DMS 273 (cell line): ENCODE measurements at regions not wholly inside any gene's neighbourhood (a gene's known extent, or its start where the extent isn't known, plus 50 kb on each side); places are given as distances from the start of the nearest gene placed in this dataset.

Source experiments
- DNase-seq: peaks from one replicate; lab custom pipeline; 2025; ENCODE audit not compliant: unreplicated experiment; lab: John Stamatoyannopoulos, UW

GRCh38 chr6:19127081-19127480 lies 710.1 kb upstream of the ID4 start:
- no peak for DNase-seq

- no peak for DNase-seq
These were observed 708.5 kb upstream of the ID4 start for GRCh38 chr6:19128701-19129100.

- DNase-seq, result no peak
These were observed 701.5 kb upstream of the ID4 start for GRCh38 chr6:19135706-19136105.

GRCh38 chr6:19137505-19137904 lies 699.7 kb upstream of the ID4 start:
- no peak for DNase-seq

- no peak for DNase-seq
These were observed 694.9 kb upstream of the ID4 start for GRCh38 chr6:19142275-19142674.

GRCh38 chr6:19150307-19150706 lies 686.9 kb upstream of the ID4 start:
- no peak for DNase-seq

- DNase-seq, result no peak
These were observed 683.7 kb upstream of the ID4 start for GRCh38 chr6:19153270-19153980.

GRCh38 chr6:19153981-19154295 lies 683.2 kb upstream of the ID4 start:
- DNase-seq, result no peak

- no peak for DNase-seq
These were observed 680.7 kb upstream of the ID4 start for GRCh38 chr6:19156443-19156842.

- DNase-seq, result no peak
These were observed 679.7 kb upstream of the ID4 start for GRCh38 chr6:19157486-19157885.

- DNase-seq, result no peak
These were observed 678.6 kb upstream of the ID4 start for GRCh38 chr6:19158586-19158985.

GRCh38 chr6:19159089-19159488 lies 678.1 kb upstream of the ID4 start:
- no peak for DNase-seq

- DNase-seq, result no peak
These were observed 677.6 kb upstream of the ID4 start for GRCh38 chr6:19159561-19159960.

GRCh38 chr6:19160081-19160730 lies 677.0 kb upstream of the ID4 start:
- no peak for DNase-seq

- DNase-seq, result no peak
These were observed 669.9 kb upstream of the ID4 start for GRCh38 chr6:19167251-19167650.

- no peak for DNase-seq
These were observed 667.8 kb upstream of the ID4 start for GRCh38 chr6:19169366-19169765.

- peak; percentile 10 for DNase-seq
These were observed 662.1 kb upstream of the ID4 start for GRCh38 chr6:19175023-19175422.

- DNase-seq, result peak; percentile 36
These were observed 656.7 kb upstream of the ID4 start for GRCh38 chr6:19180348-19181072.

GRCh38 chr6:19181211-19181610 lies 656.0 kb upstream of the ID4 start:
- no peak for DNase-seq

- DNase-seq, result no peak
These were observed 643.5 kb upstream of the ID4 start for GRCh38 chr6:19193624-19194023.

GRCh38 chr6:19204445-19204844 lies 632.7 kb upstream of the ID4 start:
- peak; percentile 25 for DNase-seq

- no peak for DNase-seq
These were observed 632.1 kb upstream of the ID4 start for GRCh38 chr6:19205076-19205475.
